H1 (cell line): ENCODE measurements at regions not wholly inside any gene's neighbourhood (a gene's known extent, or its start where the extent isn't known, plus 50 kb on each side); places are given as distances from the start of the nearest gene placed in this dataset.

Source experiments
- CTCF ChIA-PET: fragments of 300-600 bp; sonication (Branson Sonifier 250); formaldehyde crosslinking; loops from one replicate; lab custom pipeline; 2021; ENCODE audit not compliant: partially characterized antibody; lab: Charles Lee
- POLR2A ChIA-PET: fragments of 300-600 bp; sonication (Branson Sonifier 250); formaldehyde crosslinking; loops from one replicate; lab custom pipeline; 2021; ENCODE audit warnings: inconsistent platforms; ENCODE audit not compliant: partially characterized antibody; lab: Charles Lee
- DNase-seq, 2 experiments: peaks; one replicate each; pipeline versions ENCODE4 v3.0.0 to v3.0.0-alpha.2; 2010 to 2022; ENCODE audit warnings: low spot score in 2 of 2, low read depth in 1 of 2, mixed read lengths in 1 of 2
- FAIRE-seq: peaks from 2 replicates; lab custom pipeline; 2011; peaks lifted over from hg19 to GRCh38; lab: Jason Lieb, UNC
- H2AFZ ChIP-seq: 2 replicates; pipeline ENCODE4 v1.8.1; 2012; ENCODE audit warnings: low read length, inconsistent platforms
- H2AK5ac ChIP-seq: 2 replicates; pipeline ENCODE4 v1.6.1; 2013; ENCODE audit warnings: low read depth, low read length
- H2BK120ac ChIP-seq: replicated peaks from 2 replicates; pipeline ENCODE3; 2013; ENCODE audit warnings: low read depth, low read length, inconsistent platforms
- H2BK12ac ChIP-seq: 2 replicates; pipeline ENCODE4 v1.6.1; 2013; ENCODE audit warnings: low read depth, low read length
- H2BK15ac ChIP-seq: 2 replicates; pipeline ENCODE4 v1.6.1; 2013; ENCODE audit warnings: low read length
- H2BK20ac ChIP-seq: 2 replicates; pipeline ENCODE4 v1.6.1; 2013; ENCODE audit warnings: low read length
- H2BK5ac ChIP-seq: 2 replicates; pipeline ENCODE4 v1.6.1; 2013; ENCODE audit warnings: low read depth, low read length
- H3K14ac ChIP-seq: 2 replicates; pipeline ENCODE4 v1.6.1; 2013; ENCODE audit warnings: inconsistent platforms; ENCODE audit not compliant: insufficient read length
- H3K18ac ChIP-seq: 2 replicates; pipeline ENCODE4 v1.6.1; 2013; ENCODE audit warnings: low read length; ENCODE audit errors: extremely low read depth
- H3K23ac ChIP-seq: 2 replicates; pipeline ENCODE4 v1.6.1; 2013; ENCODE audit warnings: inconsistent platforms; ENCODE audit not compliant: insufficient read length
- H3K23me2 ChIP-seq: 2 replicates; pipeline ENCODE4 v1.6.1; 2013; ENCODE audit warnings: low read depth, low read length
- H3K27ac ChIP-seq: 2 replicates; pipeline ENCODE4 v1.6.1; 2011; ENCODE audit warnings: low read depth, low read length, inconsistent platforms
- H3K27me3 ChIP-seq, 4 experiments: replicated peaks in 1 of 4; 1 replicate in 1 of 4; 2 replicates in 3 of 4; pipeline versions ENCODE4 v1.6.1 to v1.8.1; 2011 to 2013; ENCODE audit warnings: low read length in 3 of 4, mild to moderate bottlenecking in 3 of 4, inconsistent platforms in 2 of 4, mixed read lengths in 2 of 4, moderate library complexity in 1 of 4; ENCODE audit not compliant: control insufficient read depth in 3 of 4, insufficient read depth in 3 of 4; ENCODE audit errors: extremely low read depth in 1 of 4
- H3K36me3 ChIP-seq, 4 experiments: 2 replicates each; pipeline versions ENCODE4 v1.6.1 to v1.8.1; 2011 to 2013; ENCODE audit warnings: mild to moderate bottlenecking in 4 of 4, low read length in 3 of 4, moderate library complexity in 2 of 4, control low read depth in 1 of 4, inconsistent platforms in 1 of 4; ENCODE audit not compliant: insufficient read depth in 4 of 4, control insufficient read depth in 2 of 4
- H3K4ac ChIP-seq: replicated peaks from 2 replicates; pipeline ENCODE3; 2013; ENCODE audit warnings: low read length, low read depth, mixed read lengths, inconsistent platforms; ENCODE audit not compliant: insufficient read length
- H3K4me1 ChIP-seq, 4 experiments: replicated peaks in 1 of 4; 1 replicate in 1 of 4; 2 replicates in 3 of 4; pipeline versions ENCODE4 v1.6.1 to v1.8.1; 2011 to 2013; ENCODE audit warnings: low read length in 3 of 4, inconsistent platforms in 2 of 4, mixed read lengths in 1 of 4; ENCODE audit not compliant: insufficient read depth in 4 of 4, control insufficient read depth in 3 of 4
- H3K4me2 ChIP-seq, 2 experiments: 2 replicates each; pipeline versions ENCODE4 v1.6.1 to v1.8.1; 2011 to 2013; ENCODE audit warnings: low read depth in 2 of 2, low read length in 2 of 2, control low read depth in 1 of 2, inconsistent platforms in 1 of 2, mild to moderate bottlenecking in 1 of 2; ENCODE audit not compliant: insufficient read depth in 1 of 2
- H3K4me3 ChIP-seq, 4 experiments: fragments of 200-600, 300-600 bp in 1 of 4; sonication (generic), shearing (Covaris generic), sonication (Bioruptor Twin) in 1 of 4; 2 replicates each; pipeline versions ENCODE4 v1.5.1 to v1.8.1; 2011 to 2016; ENCODE audit warnings: low read length in 4 of 4, low read depth in 3 of 4, control low read depth in 2 of 4, inconsistent platforms in 2 of 4, mild to moderate bottlenecking in 2 of 4, mixed read lengths in 1 of 4, moderate library complexity in 1 of 4; ENCODE audit not compliant: insufficient read depth in 2 of 4; ENCODE audit errors: extremely low read depth in 1 of 4
- H3K56ac ChIP-seq: replicated peaks from 2 replicates; pipeline ENCODE3; 2013; ENCODE audit warnings: low read depth, mild to moderate bottlenecking, mixed read lengths, low read length, inconsistent platforms; ENCODE audit not compliant: insufficient read length
- H3K79me1 ChIP-seq: 2 replicates; pipeline ENCODE4 v1.6.1; 2013; ENCODE audit warnings: low read depth, low read length, control low read depth
- H3K79me2 ChIP-seq, 2 experiments: 2 replicates each; pipeline versions ENCODE4 v1.6.1 to v1.8.1; 2012 to 2013; ENCODE audit warnings: low read length in 2 of 2, mild to moderate bottlenecking in 2 of 2, inconsistent platforms in 1 of 2; ENCODE audit not compliant: insufficient read depth in 2 of 2, control insufficient read depth in 1 of 2
- H3K9ac ChIP-seq, 4 experiments: replicated peaks in 1 of 4; 1 replicate in 1 of 4; 2 replicates in 3 of 4; pipeline versions ENCODE4 v1.6.1 to v1.8.1; 2011 to 2013; ENCODE audit warnings: low read depth in 3 of 4, low read length in 3 of 4, control low read depth in 2 of 4, mild to moderate bottlenecking in 2 of 4, moderate library complexity in 2 of 4, inconsistent platforms in 1 of 4; ENCODE audit errors: extremely low read depth in 1 of 4
- H3K9me3 ChIP-seq, 2 experiments: 2 replicates each; pipeline versions ENCODE4 v1.6.1 to v1.8.1; 2012 to 2013; ENCODE audit warnings: mild to moderate bottlenecking in 2 of 2, moderate library complexity in 2 of 2, control low read depth in 1 of 2, inconsistent platforms in 1 of 2, low read depth in 1 of 2, low read length in 1 of 2, mixed read lengths in 1 of 2; ENCODE audit not compliant: insufficient read depth in 2 of 2
- H4K20me1 ChIP-seq, 2 experiments: replicated peaks in 1 of 2; 2 replicates each; pipeline versions ENCODE3 to v1.8.1; 2011 to 2013; ENCODE audit warnings: inconsistent platforms in 2 of 2, low read length in 2 of 2, mild to moderate bottlenecking in 1 of 2; ENCODE audit not compliant: insufficient read depth in 2 of 2, control insufficient read depth in 1 of 2
- H4K5ac ChIP-seq: 2 replicates; pipeline ENCODE4 v1.6.1; 2013; ENCODE audit warnings: low read length, low read depth, mixed read lengths, inconsistent platforms; ENCODE audit not compliant: insufficient read length
- H4K8ac ChIP-seq: 2 replicates; pipeline ENCODE4 v1.8.0; 2013; ENCODE audit warnings: mild to moderate bottlenecking, moderate library complexity, low read length, inconsistent platforms; ENCODE audit not compliant: insufficient read depth; ENCODE audit errors: extremely low read depth
- H4K91ac ChIP-seq: replicated peaks from 2 replicates; pipeline ENCODE3; 2013; ENCODE audit warnings: low read length, mixed read lengths, inconsistent platforms; ENCODE audit not compliant: insufficient read length
- E2F6 ChIP-seq: IDR thresholded peaks from 2 replicates; pipeline ENCODE4 v1.6.1; 2012; ENCODE audit warnings: inconsistent platforms
- EP300 ChIP-seq, 2 experiments: IDR thresholded peaks; 1 replicate in 1 of 2; 2 replicates in 1 of 2; pipeline ENCODE4 v1.6.1; 2011 to 2012; ENCODE audit warnings: low read depth in 2 of 2, low read length in 2 of 2, mild to moderate bottlenecking in 2 of 2, borderline replicate concordance in 1 of 2, inconsistent platforms in 1 of 2, moderate library complexity in 1 of 2
- EZH2 ChIP-seq: fragments of 200-600 bp; sonication (generic); IDR thresholded peaks from 2 replicates; pipeline ENCODE4 v1.7.1; 2012; ENCODE audit warnings: low read depth, mild to moderate bottlenecking, moderate library complexity, low read length, inconsistent platforms; ENCODE audit not compliant: severe bottlenecking
- GABPA ChIP-seq: IDR thresholded peaks from 2 replicates; pipeline ENCODE4 v1.6.1; 2011; ENCODE audit warnings: mild to moderate bottlenecking, low read length, moderate library complexity, borderline replicate concordance; ENCODE audit not compliant: insufficient read depth
- HDAC6 ChIP-seq: IDR thresholded peaks from one replicate; pipeline ENCODE4 v1.7.1; 2012; ENCODE audit warnings: low read depth, mild to moderate bottlenecking, inconsistent platforms, low read length, moderate library complexity
- JUND ChIP-seq: IDR thresholded peaks from 2 replicates; pipeline ENCODE4 v1.6.1; 2011; ENCODE audit warnings: mild to moderate bottlenecking, improper control_type of control experiment, low read length
- NANOG ChIP-seq: IDR thresholded peaks from 2 replicates; pipeline ENCODE4 v1.6.1; 2011; ENCODE audit warnings: low read length, low read depth, mild to moderate bottlenecking, inconsistent platforms; ENCODE audit not compliant: insufficient read depth, poor library complexity, severe bottlenecking
- NRF1 ChIP-seq: IDR thresholded peaks from 2 replicates; pipeline ENCODE4 v1.6.1; 2011; ENCODE audit warnings: mild to moderate bottlenecking, low read depth, low read length, improper control_type of control experiment
- PHF8 ChIP-seq: fragments of 200-600 bp; sonication (generic); conservative IDR thresholded peaks from 2 replicates; pipeline ENCODE4 v1.7.1; 2012; ENCODE audit warnings: low read depth, mild to moderate bottlenecking, inconsistent platforms, low read length, moderate library complexity
- RFX5 ChIP-seq: IDR thresholded peaks from 2 replicates; pipeline ENCODE4 v1.6.1; 2011; ENCODE audit warnings: low read depth, low read length, improper control_type of control experiment, borderline replicate concordance
- SIRT6 ChIP-seq: IDR thresholded peaks from one replicate; pipeline ENCODE4 v1.7.1; 2012; ENCODE audit warnings: low read length, inconsistent platforms
- SRF ChIP-seq: IDR thresholded peaks from 2 replicates; pipeline ENCODE4 v1.6.1; 2011; ENCODE audit warnings: mild to moderate bottlenecking, low read depth, low read length, moderate library complexity
- TAF1 ChIP-seq: IDR thresholded peaks from 2 replicates; pipeline ENCODE4 v1.6.1; 2011; ENCODE audit warnings: mild to moderate bottlenecking, low read depth, low read length
- WGBS, 2 experiments: shearing (Covaris generic) in 1 of 2; methylation state at CpG; one replicate each; pipeline versions ENCODE4 v1.1.6 to v1.1.7; 2013 to 2015; ENCODE audit warnings: low lambda C conversion rate in 2 of 2, mixed read lengths in 2 of 2, inconsistent platforms in 1 of 2, low coverage in 1 of 2, missing lambda C conversion rate in 1 of 2; ENCODE audit not compliant: insufficient replicate concordance in 2 of 2, insufficient coverage in 1 of 2, insufficient read length in 1 of 2; ENCODE audit errors: extremely low coverage in 1 of 2, missing lambda C conversion rate in 1 of 2; 5-methylcytosine and 5-hydroxymethylcytosine counted together

DNA sequence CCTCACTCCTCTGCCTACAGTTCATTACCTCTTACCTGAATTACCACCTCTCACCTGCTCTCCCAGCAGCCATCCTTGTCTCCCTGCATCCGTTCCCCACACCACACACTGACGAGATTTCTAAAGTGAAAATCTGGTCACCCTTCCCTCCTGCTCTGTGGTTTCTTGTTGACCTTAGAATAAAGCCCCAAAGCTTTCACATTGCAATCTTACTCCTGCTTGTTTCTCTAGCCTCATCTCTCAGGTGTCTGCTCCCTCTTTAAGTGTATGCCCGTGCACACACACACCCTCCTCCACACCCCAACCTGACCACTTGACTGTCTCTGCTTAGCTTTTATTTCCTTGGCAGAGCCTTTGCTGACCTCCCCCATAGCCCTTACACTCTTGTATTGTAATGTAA is 122.0 kb upstream of the SKOR2 start:
- CTCF ChIA-PET, result interaction anchor here (0.8 to 2.1 kb wide), 4 partner anchors 9 to 80 kb away, joined by 3 to 6 read pairs (median 4); no protein-coding TSS in a partner anchor
- Histone ChIP-seq H3K18ac (no peak overlapping the region), H3K4me1 (no peaks in the 10 kb centered on the region), H3K4me3 (no peak overlapping the region), H3K36me3 (no peaks in the 10 kb centered on the region), H2AFZ (no peak overlapping the region), H3K9me3 (peaks cover 0 to 3% of the 10 kb centered on the region in 2 experiments; a peak in 1 of 4 replicates), H3K14ac (no peak overlapping the region), H3K23me2 (no peaks in the 10 kb centered on the region), H3K4ac (no peak overlapping the region), H3K23ac (no peak overlapping the region), H3K27me3 (no peaks in the 10 kb centered on the region), H3K4me2 (no peak overlapping the region), H2BK15ac (no peak overlapping the region), H2BK20ac (no peak overlapping the region), H3K56ac (no peak overlapping the region), H3K79me1 (no peaks in the 10 kb centered on the region), H3K27ac (no peak overlapping the region), H2AK5ac (no peak overlapping the region), H3K9ac (no peak overlapping the region), H4K8ac (no peak overlapping the region), H4K91ac (no peak overlapping the region), H2BK5ac (no peak overlapping the region), H2BK120ac (no peak overlapping the region), H3K79me2 (no peaks in the 10 kb centered on the region), H2BK12ac (no peak overlapping the region), H4K20me1 (no peaks in the 10 kb centered on the region), H4K5ac (no peak overlapping the region)
- DNase-seq, result no peak
- 94% methylated on average over 3 of the region's 3 CpGs; no CpG with 5 or more reads in 1 of the 2 experiments for WGBS, 2 experiments
- TF ChIP-seq NRF1 (no peak), HDAC6 (no peak), GABPA (no peak), PHF8 (no peak), JUND (no peak), TAF1 (no peak), EZH2 (no peak), RFX5 (no peak), NANOG (no peak), SRF (no peak), SIRT6 (no peak), EP300 (IDR thresholded peaks at IDR 0.05; ENCODE audit: borderline replicate concordance in 1 of 2, low read depth in 2 of 2, low read length in 2 of 2) (no peak), E2F6 (no peak)
- POLR2A ChIA-PET, result no interaction called here
- FAIRE-seq, result no peak
